Loucy (cell line): ENCODE measurements at regions not wholly inside any gene's neighbourhood (a gene's known extent, or its start where the extent isn't known, plus 50 kb on each side); places are given as distances from the start of the nearest gene placed in this dataset.

Source experiments
- CTCF ChIP-seq: fragments of 200-600 bp; sonication (generic); conservative IDR thresholded peaks from 2 replicates; pipeline ENCODE4 v1.5.1; 2014; ENCODE audit warnings: mild to moderate bottlenecking, antibody characterized with exemption, low read length
- EZH2phosphoT487 ChIP-seq: fragments of 200-600 bp; IDR thresholded peaks from 2 replicates; pipeline ENCODE4 v1.6.1; 2018; ENCODE audit warnings: antibody characterized with exemption, mild to moderate bottlenecking, moderate library complexity, borderline replicate concordance

GRCh38 chr1:81369833-81370232 lies 430.9 kb upstream of the ADGRL2 start:
- TF ChIP-seq CTCF (no peak), EZH2phosphoT487 (no peak)
